Fibroblast of lung (primary cell): ENCODE measurements at regions not wholly inside any gene's neighbourhood (a gene's known extent, or its start where the extent isn't known, plus 50 kb on each side); places are given as distances from the start of the nearest gene placed in this dataset.

Source experiments
- DNase-seq, 2 donors: peaks; one replicate each; pipeline versions ENCODE4 v3.0.0 to v3.0.0-alpha.2; 2010; ENCODE audit warnings: low read depth in 2 of 2
- H2AFZ ChIP-seq: 2 replicates; pipeline ENCODE4 v1.5.1; 2012; ENCODE audit warnings: low read length, control low read depth, inconsistent platforms
- H3K27ac ChIP-seq: 2 replicates; pipeline ENCODE4 v1.5.1; 2011; ENCODE audit warnings: low read length, control low read depth; ENCODE audit not compliant: insufficient read depth
- H3K27me3 ChIP-seq: 2 replicates; pipeline ENCODE4 v1.5.1; 2011; ENCODE audit warnings: mild to moderate bottlenecking, low read length; ENCODE audit not compliant: control insufficient read depth, insufficient read depth
- H3K36me3 ChIP-seq: 2 replicates; pipeline ENCODE4 v1.5.1; 2011; ENCODE audit warnings: low read length; ENCODE audit not compliant: control insufficient read depth, insufficient read depth
- H3K4me1 ChIP-seq: 2 replicates; pipeline ENCODE4 v1.5.1; 2011; ENCODE audit warnings: low read length; ENCODE audit not compliant: control insufficient read depth, insufficient read depth; ENCODE audit errors: extremely low read depth
- H3K4me2 ChIP-seq: 2 replicates; pipeline ENCODE4 v1.5.1; 2011; ENCODE audit warnings: low read length, control low read depth; ENCODE audit not compliant: insufficient read depth; ENCODE audit errors: extremely low read depth
- H3K4me3 ChIP-seq, 4 experiments: fragments of 200-600 bp in 1 of 4; sonication (generic) in 1 of 4; replicated peaks in 1 of 4; 2 replicates each; pipeline ENCODE4 v1.5.1; 2011 to 2016; ENCODE audit warnings: low read length in 4 of 4, low read depth in 3 of 4, mild to moderate bottlenecking in 3 of 4, control low read depth in 2 of 4, inconsistent platforms in 1 of 4, mixed read lengths in 1 of 4; ENCODE audit not compliant: insufficient read depth in 1 of 4; ENCODE audit errors: control extremely low read depth in 1 of 4
- H3K79me2 ChIP-seq: 2 replicates; pipeline ENCODE4 v1.5.1; 2012; ENCODE audit warnings: mild to moderate bottlenecking, low read length, inconsistent platforms; ENCODE audit not compliant: control insufficient read depth, insufficient read depth
- H3K9ac ChIP-seq: 2 replicates; pipeline ENCODE4 v1.5.1; 2011; ENCODE audit warnings: mild to moderate bottlenecking, low read length, control low read depth; ENCODE audit not compliant: insufficient read depth
- H3K9me3 ChIP-seq: 2 replicates; pipeline ENCODE4 v1.5.1; 2012; ENCODE audit warnings: low read depth, low read length; ENCODE audit not compliant: control insufficient read depth, insufficient read depth
- H4K20me1 ChIP-seq: 2 replicates; pipeline ENCODE4 v1.5.1; 2011; ENCODE audit warnings: low read length; ENCODE audit not compliant: control insufficient read depth, insufficient read depth; ENCODE audit errors: extremely low read depth
- CTCF ChIP-seq, 2 donors: IDR thresholded peaks in 1 of 2; conservative IDR thresholded peaks in 1 of 2; 1 replicate in 1 of 2; 2 replicates in 1 of 2; pipeline ENCODE4 v1.5.1; 2011 to 2012; ENCODE audit warnings: low read length in 2 of 2, control low read depth in 1 of 2, inconsistent platforms in 1 of 2, low read depth in 1 of 2, mild to moderate bottlenecking in 1 of 2
- EZH2 ChIP-seq: IDR thresholded peaks from 2 replicates; pipeline ENCODE4 v1.5.1; 2012; ENCODE audit warnings: low read length, control low read depth, mild to moderate bottlenecking; ENCODE audit errors: missing control alignments

GRCh38 chr18:37853706-37854105 is 288.1 kb upstream of the CELF4 start:
- Histone ChIP-seq H3K27ac (no peak overlapping the region), H2AFZ (no peak overlapping the region), H4K20me1 (no peaks in the 10 kb centered on the region), H3K36me3 (no peaks in the 10 kb centered on the region), H3K27me3 (no peaks in the 10 kb centered on the region), H3K4me3 (no peak overlapping the region), H3K4me1 (no peaks in the 10 kb centered on the region), H3K79me2 (no peaks in the 10 kb centered on the region), H3K9me3 (no peaks in the 10 kb centered on the region), H3K4me2 (no peak overlapping the region), H3K9ac (no peak overlapping the region)
- no peak for DNase-seq
- TF ChIP-seq EZH2 = no peak
- TF ChIP-seq CTCF (conservative IDR thresholded peaks at IDR 0.05 in 1 of 2, IDR thresholded peaks at IDR 0.05 in 1 of 2; ENCODE audit: low read depth in 1 of 2, low read length in 2 of 2) = no peak

GRCh38 chr18:37852464-37852863 is 286.9 kb upstream of the CELF4 start:
- H3K4me1 ChIP-seq = no peaks in the 10 kb centered on the region
- no peak overlapping the region for H3K4me2 ChIP-seq
- H3K27me3 ChIP-seq = no peaks in the 10 kb centered on the region
- H3K4me3 ChIP-seq = no peak overlapping the region
- H3K36me3 ChIP-seq = no peaks in the 10 kb centered on the region
- no peaks in the 10 kb centered on the region for H3K79me2 ChIP-seq
- H3K9me3 ChIP-seq = no peaks in the 10 kb centered on the region
- no peak overlapping the region for H3K27ac ChIP-seq
- H4K20me1 ChIP-seq = no peaks in the 10 kb centered on the region
- DNase-seq = no peak
- H3K9ac ChIP-seq = no peak overlapping the region
- TF ChIP-seq EZH2 (no peak), CTCF (conservative IDR thresholded peaks at IDR 0.05 in 1 of 2, IDR thresholded peaks at IDR 0.05 in 1 of 2; ENCODE audit: low read depth in 1 of 2, low read length in 2 of 2) (no peak)
- no peak overlapping the region for H2AFZ ChIP-seq

- H3K9ac ChIP-seq = no peak overlapping the region
- no peak overlapping the region for H3K27ac ChIP-seq
- no peaks in the 10 kb centered on the region for H3K27me3 ChIP-seq
- no peaks in the 10 kb centered on the region for H3K9me3 ChIP-seq
- no peak overlapping the region for H2AFZ ChIP-seq
- no peak overlapping the region for H3K4me3 ChIP-seq
- H3K4me2 ChIP-seq = no peak overlapping the region
- H3K4me1 ChIP-seq = no peaks in the 10 kb centered on the region
- DNase-seq = no peak
- no peaks in the 10 kb centered on the region for H3K79me2 ChIP-seq
- TF ChIP-seq CTCF (conservative IDR thresholded peaks at IDR 0.05 in 1 of 2, IDR thresholded peaks at IDR 0.05 in 1 of 2; ENCODE audit: low read depth in 1 of 2, low read length in 2 of 2) = no peak
- TF ChIP-seq EZH2 = no peak
- H4K20me1 ChIP-seq = no peaks in the 10 kb centered on the region
- H3K36me3 ChIP-seq = no peaks in the 10 kb centered on the region
Measured at GRCh38 chr18:37847544-37847943, 281.9 kb upstream of the CELF4 start.
